ENCODE measurements at regions not wholly inside any gene's neighbourhood (a gene's known extent, or its start where the extent isn't known, plus 50 kb on each side); places are given as distances from the start of the nearest gene placed in this dataset.
"Not testable (repeated sequence)": the region's sequence is repeated elsewhere in the genome, so short reads cannot be mapped to it uniquely, and the experiment has no call there.

DNA sequence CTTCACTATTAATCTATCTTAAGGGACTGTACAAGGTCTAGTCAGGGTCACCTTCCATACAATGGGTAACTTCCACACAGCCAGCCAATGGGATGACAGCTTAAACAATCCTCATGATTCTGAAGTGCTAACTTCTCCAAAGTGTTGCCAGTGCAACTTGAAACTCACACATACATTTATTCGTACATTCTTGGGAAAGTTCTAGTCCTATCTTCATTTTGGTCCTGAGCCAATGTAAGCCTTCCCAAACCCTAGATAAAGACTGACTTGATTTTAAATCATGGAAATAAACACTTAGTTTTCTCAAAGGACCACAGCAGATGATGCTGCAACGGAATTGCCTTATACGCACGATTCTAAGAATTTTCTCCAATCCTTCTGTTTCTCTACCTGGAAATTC lies 117.5 kb upstream of the COL1A2 start:
- DNase-seq = no peak

DNA sequence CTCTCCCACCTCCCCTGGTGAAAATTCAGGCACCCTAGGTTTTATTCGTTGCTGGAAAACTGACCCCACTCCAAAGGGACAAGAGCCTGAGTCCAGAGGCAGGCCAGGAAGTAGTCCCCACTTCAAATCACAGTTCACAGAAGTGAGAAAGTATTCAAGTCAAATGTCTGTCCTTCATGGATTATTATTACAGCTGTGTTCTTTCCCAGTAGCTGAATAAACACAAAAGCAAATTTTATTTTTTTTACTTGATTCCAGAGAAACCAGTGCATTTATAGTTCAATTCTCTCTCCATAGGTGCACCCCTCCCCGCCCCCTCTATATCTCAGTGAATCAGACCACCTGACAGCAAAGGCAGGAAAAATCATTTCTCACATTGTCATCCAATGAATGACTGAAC lies 113.8 kb upstream of the COL1A2 start:
- no peak for DNase-seq

DNA sequence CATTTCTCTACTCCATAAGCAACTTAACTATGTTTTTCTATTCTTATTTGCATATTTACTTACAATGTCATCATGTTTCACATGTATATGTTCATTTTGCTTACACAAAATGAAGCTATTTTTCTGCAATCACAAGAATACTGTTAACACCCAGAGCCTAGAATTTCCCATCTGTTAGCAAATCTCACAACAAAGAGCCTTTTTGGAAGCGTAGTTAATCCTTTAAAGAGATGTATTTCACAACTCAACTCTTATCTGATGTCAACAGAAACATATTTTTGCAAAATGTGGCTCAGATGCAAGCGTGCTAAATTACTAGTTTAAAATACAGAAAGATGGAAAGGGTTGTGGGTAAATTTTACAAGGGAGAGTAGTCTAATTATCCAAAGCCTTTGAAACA lies 110.6 kb upstream of the COL1A2 start:
- DNase-seq = no peak

DNA sequence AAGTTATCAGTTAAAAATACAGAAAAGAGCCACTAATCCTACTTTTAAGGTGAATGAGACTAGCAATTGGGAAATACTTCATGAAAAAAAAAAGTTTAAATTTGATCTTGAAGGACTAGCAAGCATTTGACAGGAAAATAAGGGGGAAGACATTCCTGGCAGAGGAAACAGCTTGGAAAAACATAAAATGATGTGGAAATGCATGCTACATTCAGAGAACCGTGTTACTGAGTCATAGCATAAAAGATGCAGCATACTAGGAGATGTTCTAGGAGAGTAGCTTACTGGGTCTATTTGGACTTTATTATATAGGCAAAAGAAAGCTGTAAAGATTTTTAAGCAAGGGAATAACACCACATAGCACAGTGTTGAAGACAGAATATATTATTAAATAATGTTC lies 108.6 kb upstream of the COL1A2 start:
- DNase-seq = no peak

DNA sequence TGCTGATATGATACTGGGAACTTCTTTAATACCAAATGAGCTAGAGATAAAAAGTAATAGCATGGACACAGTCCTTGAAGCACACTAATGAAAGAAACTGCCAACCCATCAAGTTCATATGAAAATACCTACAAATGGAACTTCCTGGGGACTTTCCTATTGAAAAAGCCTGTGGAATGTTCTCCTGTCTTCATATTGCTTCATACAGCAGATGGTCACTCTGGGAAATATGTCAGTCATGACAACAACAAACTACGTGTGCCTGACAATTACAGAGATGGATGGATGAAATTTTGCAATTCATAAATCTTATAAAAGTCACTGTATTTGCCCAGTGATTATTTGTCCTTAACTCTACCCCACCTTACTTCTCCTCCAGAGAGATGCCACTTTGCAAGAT lies 106.6 kb upstream of the COL1A2 start:
- DNase-seq = no peak

DNA sequence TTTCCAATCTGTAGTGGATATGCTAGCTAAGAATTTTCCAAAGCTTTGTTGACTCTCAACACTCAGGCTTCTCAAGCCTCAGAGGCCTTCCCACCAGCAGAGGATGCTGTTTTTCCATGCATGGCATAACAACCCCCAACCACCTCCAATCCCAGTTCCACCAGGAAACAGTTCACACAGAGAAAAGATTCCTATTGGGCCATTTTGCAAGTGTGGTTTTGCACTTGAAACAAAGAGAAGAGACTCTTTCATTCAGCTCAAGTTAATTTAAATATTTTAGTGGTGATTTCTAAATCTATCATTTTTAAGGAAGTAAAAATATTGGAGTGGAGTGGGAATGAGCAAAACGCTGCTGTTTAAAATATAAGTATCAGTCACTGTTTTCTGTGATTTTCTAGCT lies 105.6 kb upstream of the COL1A2 start:
- DNase-seq = no peak

DNA sequence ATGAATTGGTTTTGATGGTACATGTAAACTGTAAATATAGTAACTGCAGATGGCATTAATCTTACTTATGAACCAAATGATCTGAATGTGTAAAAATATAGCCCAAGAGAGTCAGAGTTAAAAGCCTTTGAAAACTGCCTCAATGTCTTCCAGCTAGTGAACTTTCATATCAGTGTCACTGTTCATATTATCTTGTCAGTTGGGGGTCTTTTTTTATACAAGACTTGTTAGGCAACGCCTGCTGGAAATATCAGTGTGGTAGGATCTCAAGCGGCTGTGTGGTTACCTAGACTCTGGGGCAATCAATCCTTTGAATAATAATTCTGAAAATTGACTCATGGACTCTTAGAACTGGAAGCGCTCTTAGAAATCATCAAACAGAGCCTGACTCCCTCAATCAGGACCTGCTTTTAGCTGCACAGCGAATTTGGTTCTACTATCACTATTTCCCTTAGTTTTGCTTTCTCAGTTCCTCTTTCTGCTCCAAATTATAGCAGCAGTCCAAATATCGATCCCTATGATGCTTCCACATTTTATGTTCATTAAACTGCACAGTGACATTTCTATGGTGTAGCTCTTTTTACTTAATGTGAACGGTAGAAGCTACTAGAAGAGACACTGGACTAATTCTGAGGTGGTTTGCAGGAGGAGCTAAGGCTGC lies 100.1 kb upstream of the COL1A2 start:
- no peak for DNase-seq

DNA sequence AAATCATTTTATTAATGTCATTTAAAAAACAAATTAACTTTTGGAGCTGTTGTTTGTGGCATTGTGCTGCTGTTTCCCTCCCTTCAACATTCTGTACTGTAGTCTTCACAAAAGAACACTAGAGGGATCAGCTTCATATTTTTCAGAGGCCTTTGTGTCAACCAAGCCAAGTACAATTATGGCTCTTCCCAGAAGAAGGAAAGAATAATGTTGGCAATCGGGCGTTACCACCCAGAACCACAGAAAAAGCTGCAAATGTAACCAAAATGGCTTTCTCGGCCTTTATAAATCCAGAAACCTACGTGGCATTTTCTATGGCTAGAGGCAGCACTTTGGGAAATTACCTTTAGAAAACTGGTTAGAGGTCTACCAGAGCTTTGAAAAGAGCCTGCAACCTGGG lies 98.8 kb upstream of the COL1A2 start:
- no peak for DNase-seq

DNA sequence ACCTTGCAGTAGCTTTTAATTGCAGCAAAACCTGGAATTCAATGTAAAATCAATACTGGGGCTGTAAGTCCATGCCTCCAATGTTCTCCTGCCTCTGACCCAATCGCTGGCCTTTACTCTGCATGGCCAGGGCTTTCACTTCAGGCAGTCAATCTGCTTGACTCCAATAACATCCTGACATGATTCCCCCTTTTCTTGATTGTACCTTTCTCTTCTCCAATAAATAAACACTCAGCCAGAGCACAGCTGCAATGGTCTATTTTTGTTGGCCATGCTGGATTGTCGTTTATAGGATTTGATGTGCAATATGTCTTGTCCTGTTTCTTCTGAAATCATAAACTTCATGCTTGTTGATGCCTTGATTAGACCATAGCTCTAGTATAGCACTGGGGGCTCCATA lies 97.8 kb upstream of the COL1A2 start:
- no peak for DNase-seq

DNA sequence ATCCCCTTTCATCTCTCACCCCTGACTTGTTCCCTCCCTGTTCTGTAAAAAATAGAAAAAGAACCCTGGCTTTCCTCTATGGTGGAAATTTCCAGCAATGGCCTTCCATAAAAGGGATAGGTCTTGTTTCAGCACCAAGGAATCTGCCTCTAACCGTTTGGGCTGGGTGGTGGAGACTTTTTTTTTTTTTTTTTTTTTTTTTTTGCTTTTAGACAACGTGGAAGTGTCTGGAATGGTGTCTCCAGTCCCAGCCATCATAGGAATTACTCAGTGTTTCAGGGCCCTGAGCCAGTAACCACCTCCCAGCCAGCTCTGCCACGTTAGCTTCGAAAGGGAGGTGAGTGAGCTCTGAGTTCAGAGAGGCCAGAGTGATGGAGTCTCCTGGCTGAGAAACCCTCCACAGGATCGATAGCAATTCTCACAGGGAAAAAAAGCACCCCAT lies 97.3 kb upstream of the COL1A2 start:
- DNase-seq = no peak

DNA sequence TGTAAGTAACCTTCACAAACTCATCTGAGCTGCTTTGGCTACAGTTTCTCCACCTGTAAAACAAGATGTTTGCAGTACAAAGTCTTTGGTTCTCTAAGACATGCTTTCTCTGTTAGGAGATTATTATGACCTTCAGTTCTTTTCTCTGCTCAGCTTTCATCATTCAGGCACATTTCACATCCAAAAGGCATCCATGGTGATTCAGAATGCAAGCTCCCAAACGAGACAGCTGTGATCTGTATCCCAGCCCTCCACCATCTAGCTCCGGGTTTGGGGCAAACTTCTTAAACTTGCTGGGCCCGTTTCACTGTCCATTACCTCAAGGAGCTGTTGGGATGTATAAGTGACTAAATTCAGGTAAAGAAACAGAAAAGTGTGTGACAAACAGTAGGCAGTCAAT lies 95.8 kb upstream of the COL1A2 start:
- no peak for DNase-seq

DNA sequence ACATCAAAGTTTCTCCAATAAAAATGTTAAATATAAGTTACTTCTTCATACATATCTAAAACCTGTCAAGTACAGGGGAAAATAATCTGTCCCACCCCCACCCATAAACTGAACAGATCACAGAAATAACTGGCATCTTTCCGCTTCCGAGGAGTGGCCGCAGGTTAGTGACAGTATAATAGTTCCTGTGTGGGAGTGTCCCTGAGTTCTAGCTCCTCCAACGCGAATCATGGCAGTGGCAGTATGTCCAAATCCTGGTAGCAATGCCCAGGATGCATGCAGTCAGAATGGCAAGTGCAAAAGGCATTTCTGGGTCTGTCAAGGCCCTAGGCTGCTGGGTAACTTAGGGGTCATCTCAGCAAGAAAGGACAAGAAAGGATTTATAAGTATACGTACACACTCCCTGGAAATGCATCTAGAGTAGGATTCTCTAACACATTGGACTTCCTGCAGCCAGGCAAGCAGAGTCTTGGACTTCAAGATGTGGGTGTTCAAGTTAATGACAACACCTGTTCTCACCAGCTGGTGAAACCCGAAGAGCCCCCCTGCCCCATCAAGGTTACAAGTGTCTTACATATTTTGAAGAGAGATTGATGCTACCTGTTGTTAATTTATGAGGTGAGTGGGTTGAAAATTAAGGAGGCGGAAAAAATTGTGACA lies 94.4 kb upstream of the COL1A2 start:
- no peak for DNase-seq

DNA sequence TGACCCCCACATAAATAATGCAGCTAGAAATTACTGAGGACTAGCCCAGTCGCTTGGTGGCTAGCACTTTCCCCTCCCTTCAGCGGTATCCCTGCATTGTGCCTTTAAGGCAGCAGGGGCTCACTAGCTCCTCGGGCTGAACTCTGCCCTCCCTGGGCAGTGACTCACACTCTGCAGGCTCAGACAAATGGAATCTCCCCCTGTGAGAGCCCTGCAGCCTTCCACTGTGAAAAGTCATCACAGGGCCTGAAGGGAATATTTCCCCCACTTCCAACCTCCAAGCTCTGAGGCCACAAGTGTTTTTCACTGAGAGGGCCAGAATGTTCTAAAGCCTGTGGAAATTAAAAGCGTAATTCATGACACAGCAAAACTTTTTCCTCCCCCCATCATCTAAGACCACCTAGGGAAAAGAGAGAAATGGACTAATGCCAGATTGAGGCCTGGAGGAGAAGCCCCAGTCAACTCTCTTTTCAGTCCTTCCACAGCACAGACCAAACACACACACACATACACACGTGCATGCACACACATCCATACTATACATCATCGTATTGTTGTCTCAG lies 93.6 kb upstream of the COL1A2 start:
- no peak for DNase-seq

DNA sequence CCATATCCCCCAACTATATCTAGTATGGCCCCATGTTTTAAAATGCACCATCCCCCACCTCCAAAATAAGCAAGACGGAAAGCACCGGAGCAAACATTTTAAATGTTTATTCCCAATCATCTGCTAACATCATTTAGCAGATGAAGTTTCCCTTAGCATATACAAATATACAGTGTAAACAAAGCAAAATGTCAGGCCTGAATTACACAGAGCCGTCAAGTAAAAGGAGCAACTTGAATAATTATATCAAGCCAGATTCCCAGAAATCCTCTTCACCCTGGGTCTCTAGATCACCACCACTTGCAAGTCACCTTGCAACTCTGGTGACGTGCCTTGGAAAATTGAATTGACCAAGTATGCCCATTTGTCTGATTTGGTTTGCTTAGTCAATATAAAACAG lies 91.6 kb upstream of the COL1A2 start:
- DNase-seq = no peak

DNA sequence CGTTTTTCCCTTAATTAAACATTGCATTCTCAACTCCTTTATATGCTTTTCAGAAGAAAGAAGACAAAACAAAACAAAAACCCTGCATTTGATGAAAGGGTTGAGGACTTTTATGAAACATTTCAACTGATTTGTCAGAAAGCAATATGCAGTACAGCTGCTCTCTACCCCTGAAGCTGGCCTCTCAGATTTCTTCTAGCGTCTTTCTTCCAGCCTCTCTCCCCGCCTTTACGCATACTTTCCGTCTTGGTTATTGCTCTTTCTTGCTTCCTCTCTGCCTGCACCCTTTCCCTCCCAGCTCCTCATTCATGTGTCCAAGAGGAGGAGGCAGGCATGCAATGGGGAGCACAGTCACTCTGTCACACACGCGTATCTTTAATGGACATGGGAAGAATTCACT lies 91.0 kb upstream of the COL1A2 start:
- DNase-seq = no peak

DNA sequence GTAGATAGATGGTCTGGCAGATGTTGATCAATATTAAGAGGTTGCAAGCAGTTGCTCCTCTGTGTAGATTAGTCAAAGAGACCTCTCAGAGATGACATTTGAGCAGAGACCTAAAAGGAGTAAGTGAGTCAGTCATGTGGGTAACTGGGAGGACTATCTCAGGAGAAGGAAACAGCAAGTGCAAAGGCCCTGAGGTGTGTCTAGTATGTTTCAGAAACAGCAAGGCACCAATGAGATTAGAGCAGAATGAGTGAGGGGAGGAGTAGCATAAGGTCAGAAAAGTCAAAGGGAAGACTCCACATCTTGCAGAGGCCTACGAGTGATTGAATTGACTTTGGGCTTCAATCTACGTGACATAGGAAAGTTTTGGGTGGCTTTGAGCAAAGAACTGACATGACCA lies 89.8 kb upstream of the COL1A2 start:
- DNase-seq = no peak

DNA sequence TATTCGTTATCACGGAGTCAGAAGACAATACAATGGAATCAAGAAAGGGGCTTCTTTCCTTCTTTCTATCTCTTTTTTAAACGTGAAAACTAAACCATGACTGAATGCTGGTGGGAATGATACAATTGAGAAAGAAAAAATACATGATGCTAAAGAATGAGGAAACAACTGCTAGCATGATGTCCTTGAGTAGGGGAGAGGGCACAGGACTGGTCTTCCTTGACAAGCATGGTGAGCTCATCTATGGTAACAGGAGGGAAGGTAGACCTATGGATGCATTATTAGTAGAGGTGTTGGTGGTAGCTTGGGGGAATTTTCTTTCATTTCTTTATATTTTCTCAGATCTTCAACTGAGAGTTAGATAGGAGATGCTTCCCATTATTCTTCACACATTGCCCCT lies 88.9 kb upstream of the COL1A2 start:
- no peak for DNase-seq

DNA sequence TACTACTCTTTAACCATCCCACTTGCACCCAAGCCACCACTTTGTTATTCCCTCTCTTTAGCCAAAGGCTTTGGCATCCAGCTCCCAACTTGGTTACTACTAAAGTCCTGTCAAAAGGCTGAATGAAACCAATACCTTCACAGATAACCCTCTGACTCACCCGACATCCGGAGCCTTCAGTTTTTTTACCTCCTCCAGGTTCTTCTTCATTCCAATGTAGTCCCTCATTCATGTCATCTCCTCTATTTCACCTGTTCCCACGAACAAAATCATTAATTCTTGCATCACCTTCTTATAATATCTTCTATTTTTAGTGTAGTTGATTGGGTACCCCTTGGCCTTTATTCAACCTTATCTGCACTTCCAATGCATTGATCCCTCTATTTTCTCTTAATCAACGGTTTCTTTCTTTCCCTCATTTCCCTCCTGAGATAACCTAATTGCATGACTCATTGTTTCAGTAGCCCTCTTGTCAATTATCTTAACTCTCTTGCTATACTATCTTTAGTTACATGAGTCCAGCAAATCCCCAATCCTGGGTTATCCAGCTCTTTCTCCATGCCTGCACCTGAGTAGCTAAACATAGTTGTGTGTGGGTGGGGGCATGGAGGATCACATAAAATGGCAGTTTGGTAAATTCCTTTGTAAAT lies 87.2 kb upstream of the COL1A2 start:
- no peak for DNase-seq

DNA sequence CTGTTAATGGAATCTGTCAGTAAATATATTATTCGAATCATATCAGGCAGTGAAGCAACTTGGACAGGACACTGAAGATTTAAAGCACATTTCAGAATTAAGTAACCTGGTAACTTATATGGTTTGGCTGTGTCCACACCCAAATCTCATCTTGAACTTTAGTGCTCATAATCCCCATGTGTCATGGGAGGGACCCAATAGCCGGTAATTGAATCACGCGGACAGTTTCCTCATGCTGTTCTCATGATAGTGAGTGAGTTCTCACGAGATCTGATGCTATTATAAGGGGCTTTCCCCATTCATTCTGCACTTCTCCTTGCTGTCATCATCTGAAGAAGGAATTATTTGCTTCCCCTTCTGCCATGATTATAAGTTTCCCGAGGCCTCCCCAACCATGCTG lies 83.2 kb upstream of the COL1A2 start:
- DNase-seq = no peak

DNA sequence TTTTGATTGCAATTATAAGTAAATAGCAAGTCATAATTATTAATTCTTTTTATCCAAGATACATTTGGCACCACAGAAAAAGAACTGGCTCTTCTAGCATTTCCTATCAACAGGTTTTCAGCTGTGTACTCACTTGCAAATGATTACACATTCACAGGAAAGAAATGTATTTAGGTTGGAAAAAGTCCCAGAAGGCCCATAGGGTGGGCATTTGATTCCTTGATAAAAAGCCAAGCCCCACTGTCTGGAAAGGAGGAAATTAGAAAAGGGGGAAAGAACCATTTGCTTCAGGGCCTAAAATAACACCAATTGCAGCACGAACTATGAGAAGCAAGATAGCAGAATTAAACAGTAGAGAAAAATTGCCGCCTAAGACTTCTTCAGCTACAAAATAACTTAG lies 80.8 kb upstream of the COL1A2 start:
- DNase-seq = no peak

DNA sequence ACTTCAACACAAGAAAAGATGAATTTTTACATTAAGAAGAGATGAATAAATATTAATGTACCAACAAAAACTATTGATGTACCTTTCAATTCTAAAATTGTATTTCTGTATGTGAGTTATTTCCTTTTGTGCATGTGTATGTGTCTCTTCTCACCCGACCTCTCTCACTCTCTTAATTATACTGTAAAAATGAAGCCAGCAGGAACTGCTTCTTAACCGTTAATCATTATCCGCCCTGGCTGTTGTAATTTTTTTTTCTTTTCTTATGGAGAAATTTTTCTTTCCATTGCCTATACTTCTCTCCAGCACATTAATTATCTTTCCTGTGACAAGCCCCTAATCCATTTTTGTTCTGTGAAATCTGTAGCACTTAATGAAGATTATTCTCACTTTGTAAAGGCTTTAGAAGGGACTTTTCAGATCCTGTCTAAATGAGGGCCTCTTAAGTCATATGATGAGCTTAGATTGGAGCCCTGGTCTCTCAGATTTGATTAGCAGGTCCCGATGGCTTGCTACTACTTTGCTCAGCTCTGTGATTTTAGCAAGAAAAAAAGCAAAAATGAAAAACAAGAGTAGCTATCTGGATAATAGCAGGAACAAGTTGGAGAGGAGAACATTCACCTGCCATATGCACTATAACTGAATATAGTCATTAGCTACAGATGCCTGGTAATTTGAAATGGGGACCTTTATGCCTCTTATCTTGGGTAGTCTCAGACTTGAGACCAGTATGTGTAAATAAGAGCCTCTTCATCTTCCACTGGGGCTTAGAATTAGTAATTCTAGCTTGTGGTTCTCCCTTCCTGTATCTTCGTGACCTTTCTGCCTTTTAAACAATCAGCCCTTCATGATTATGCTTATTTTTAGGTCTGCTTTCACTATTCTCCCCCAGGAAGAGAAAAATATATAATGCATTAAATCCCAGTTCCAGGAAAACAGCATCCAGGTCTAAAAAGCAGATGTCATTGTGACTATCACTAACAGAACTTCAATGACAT lies 80.0 kb upstream of the COL1A2 start:
- no peak for DNase-seq

DNA sequence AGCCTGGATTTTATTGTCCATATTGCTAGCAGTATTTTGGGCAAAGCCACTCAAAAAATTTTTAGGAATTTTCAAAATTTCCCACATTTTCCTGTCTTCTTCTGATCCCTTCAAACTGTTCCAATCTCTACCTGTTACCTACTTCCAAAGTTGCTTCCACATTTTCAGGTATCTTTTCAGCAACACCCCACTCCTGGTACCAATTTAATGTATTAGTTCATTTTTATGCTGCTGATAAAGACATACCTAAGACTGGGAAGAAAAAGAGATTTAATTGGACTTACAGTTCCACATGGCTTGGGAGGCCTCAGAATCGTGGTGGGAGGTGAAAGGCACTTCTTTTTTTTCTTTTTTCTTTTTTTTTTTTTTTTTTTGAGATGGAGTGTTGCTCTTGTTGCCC lies 73.6 kb upstream of the COL1A2 start:
- not testable (repeated sequence) for DNase-seq

DNA sequence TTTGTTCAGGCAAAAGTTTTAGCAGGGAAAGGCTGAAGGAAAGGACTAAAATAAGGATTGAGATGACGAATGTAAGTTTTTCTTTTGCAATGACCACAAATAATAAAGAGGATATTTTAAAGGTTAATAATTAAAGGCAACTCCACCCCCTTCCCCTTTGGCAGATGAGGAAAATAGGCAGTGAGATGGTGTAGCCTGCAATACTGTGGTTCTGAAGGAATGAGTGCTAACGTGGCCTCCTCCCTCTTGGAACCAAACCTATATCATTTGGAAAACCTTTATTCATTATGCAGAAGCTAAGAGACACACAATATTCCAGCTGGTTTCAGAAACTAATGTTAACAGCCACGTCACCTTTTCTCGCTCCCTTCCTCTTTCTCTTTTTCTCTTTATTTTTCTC lies 70.9 kb upstream of the COL1A2 start:
- no peak for DNase-seq

All from activated gamma-delta T cell treated with Interleukin-2 at 50 U/mL for 16 hours (primary cell).